ENCODE measurements at regions not wholly inside any gene's neighbourhood (a gene's known extent, or its start where the extent isn't known, plus 50 kb on each side); places are given as distances from the start of the nearest gene placed in this dataset.

DNA sequence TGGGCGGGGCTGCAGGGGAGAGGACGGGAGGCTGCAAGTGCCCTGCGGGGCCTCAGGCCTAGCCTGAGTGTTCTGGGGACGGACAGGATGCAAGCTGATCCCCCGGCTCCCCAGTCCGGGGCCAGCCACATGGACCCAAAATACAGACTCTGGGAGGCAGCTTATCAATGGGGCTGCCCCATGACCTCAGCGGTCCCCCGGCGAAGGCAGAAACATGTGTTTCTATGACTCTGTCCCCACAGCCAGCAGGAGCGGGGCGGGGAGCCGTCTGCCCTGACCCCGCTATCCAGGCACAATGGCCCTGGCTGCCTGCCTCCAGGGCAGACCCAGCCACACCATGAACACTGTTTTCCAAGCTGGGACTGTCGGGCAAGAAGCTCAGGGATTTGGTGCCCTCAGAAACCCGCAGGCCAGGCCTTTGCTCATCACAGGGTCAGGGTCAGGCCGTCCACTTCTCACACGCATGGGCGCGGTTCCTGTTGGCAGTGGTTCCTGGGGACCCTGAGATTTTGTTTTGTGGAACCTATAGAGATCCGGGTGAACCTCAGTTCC lies 75.0 kb downstream of the RFLNA start:
- Histone ChIP-seq H3K9ac (ENCODE audit: low read length) (no peak overlapping the region), H3K4me2 (ENCODE audit: low read depth, low read length, poor library complexity, severe bottlenecking) (no peak overlapping the region), H3K36me3 (ENCODE audit: low read length) (no peaks in the 10 kb centered on the region), H3K79me2 (ENCODE audit: insufficient read depth, low read length) (no peaks in the 10 kb centered on the region), H3F3A (ENCODE audit: insufficient read depth) (no peaks in the 10 kb centered on the region), H3K27ac (ENCODE audit: low read depth, low read length) (no peak overlapping the region), H3K9me3 (ENCODE audit: insufficient read depth, low read length) (no peaks in the 10 kb centered on the region), H2AFZ (ENCODE audit: low read depth, low read length, severe bottlenecking) (no peak overlapping the region), H4K20me1 (ENCODE audit: low read depth, low read length) (no peaks in the 10 kb centered on the region), H3K9me2 (replicated peaks; ENCODE audit: insufficient read depth, low read length) (no peaks in the 10 kb centered on the region), H3K27me3 (ENCODE audit: low read length) (no peaks in the 10 kb centered on the region), H3K4me3 (ENCODE audit: insufficient read depth, low read length, poor library complexity, severe bottlenecking) (no peak overlapping the region)
- TF ChIP-seq, protein P1, sequence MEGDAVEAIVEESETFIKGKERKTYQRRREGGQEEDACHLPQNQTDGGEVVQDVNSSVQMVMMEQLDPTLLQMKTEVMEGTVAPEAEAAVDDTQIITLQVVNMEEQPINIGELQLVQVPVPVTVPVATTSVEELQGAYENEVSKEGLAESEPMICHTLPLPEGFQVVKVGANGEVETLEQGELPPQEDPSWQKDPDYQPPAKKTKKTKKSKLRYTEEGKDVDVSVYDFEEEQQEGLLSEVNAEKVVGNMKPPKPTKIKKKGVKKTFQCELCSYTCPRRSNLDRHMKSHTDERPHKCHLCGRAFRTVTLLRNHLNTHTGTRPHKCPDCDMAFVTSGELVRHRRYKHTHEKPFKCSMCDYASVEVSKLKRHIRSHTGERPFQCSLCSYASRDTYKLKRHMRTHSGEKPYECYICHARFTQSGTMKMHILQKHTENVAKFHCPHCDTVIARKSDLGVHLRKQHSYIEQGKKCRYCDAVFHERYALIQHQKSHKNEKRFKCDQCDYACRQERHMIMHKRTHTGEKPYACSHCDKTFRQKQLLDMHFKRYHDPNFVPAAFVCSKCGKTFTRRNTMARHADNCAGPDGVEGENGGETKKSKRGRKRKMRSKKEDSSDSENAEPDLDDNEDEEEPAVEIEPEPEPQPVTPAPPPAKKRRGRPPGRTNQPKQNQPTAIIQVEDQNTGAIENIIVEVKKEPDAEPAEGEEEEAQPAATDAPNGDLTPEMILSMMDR (IDR thresholded peaks at IDR 0.05; ENCODE audit: insufficient read depth, low read length, poor library complexity, severe bottlenecking), result no peak
- no peak for TF ChIP-seq EZH2phosphoT487 (conservative IDR thresholded peaks at IDR 0.05; ENCODE audit: low read length)

DNA sequence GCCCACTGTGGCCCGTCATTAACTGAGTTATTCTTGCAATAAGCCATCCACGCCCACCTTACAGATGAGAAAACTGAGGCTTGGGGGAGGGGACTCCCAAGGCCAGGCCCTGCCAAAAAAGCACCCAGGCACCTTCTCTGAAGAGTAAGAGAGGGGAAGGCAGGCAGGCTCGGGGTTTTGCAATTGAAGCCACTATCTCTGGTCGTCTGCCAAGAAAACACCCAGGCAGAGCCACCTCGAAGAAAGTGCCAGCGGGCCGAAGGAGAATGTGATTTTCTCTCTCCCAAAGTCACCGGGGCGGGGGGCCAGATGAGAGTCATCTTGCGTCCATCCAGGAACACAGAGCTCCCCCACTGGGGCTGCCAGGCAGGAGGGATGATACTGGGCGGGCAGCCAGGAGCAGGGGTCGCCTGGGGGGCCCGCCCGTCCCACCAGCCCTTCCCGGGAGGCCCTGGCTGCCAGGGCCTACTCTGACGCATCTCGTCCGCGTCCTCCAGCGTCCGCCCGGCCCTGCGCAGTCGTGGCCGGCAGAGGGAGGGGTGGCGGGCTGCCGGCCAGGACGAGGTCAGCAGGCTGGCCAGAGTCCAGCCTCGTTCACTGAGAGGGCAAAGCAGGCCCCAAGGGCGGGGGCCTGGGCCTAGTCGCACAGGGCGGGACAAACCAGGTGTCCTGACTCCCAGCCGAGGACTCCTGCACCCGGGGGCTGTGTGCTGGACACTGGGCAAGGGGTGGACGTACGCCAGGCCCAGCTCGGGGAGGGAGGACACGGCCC lies 74.3 kb downstream of the RFLNA start:
- Histone ChIP-seq H3K4me2 (ENCODE audit: low read depth, low read length, poor library complexity, severe bottlenecking) (no peak overlapping the region), H4K20me1 (ENCODE audit: low read depth, low read length) (no peaks in the 10 kb centered on the region), H3K27me3 (ENCODE audit: low read length) (no peaks in the 10 kb centered on the region), H3K27ac (ENCODE audit: low read depth, low read length) (no peak overlapping the region), H3K9me2 (replicated peaks; ENCODE audit: insufficient read depth, low read length) (no peaks in the 10 kb centered on the region), H3K4me3 (ENCODE audit: insufficient read depth, low read length, poor library complexity, severe bottlenecking) (no peak overlapping the region), H3K79me2 (ENCODE audit: insufficient read depth, low read length) (no peaks in the 10 kb centered on the region), H3F3A (ENCODE audit: insufficient read depth) (no peaks in the 10 kb centered on the region), H3K9me3 (ENCODE audit: insufficient read depth, low read length) (no peaks in the 10 kb centered on the region), H2AFZ (ENCODE audit: low read depth, low read length, severe bottlenecking) (no peak overlapping the region), H3K9ac (ENCODE audit: low read length) (no peak overlapping the region), H3K36me3 (ENCODE audit: low read length) (no peaks in the 10 kb centered on the region)
- TF ChIP-seq, protein P1 (IDR thresholded peaks at IDR 0.05; ENCODE audit: insufficient read depth, low read length, poor library complexity, severe bottlenecking), result no peak
- TF ChIP-seq EZH2phosphoT487 (conservative IDR thresholded peaks at IDR 0.05; ENCODE audit: low read length), result no peak

GRCh38 chr12:124368421-124369032 lies 73.6 kb downstream of the RFLNA start:
- Histone ChIP-seq H3K27ac (ENCODE audit: low read depth, low read length) (no peak overlapping the region), H3K36me3 (ENCODE audit: low read length) (no peaks in the 10 kb centered on the region), H3K9me3 (ENCODE audit: insufficient read depth, low read length) (no peaks in the 10 kb centered on the region), H3K27me3 (ENCODE audit: low read length) (no peaks in the 10 kb centered on the region), H3K9me2 (replicated peaks; ENCODE audit: insufficient read depth, low read length) (no peaks in the 10 kb centered on the region), H3K4me2 (ENCODE audit: low read depth, low read length, poor library complexity, severe bottlenecking) (no peak overlapping the region), H3K4me3 (ENCODE audit: insufficient read depth, low read length, poor library complexity, severe bottlenecking) (no peak overlapping the region), H3F3A (ENCODE audit: insufficient read depth) (no peaks in the 10 kb centered on the region), H3K79me2 (ENCODE audit: insufficient read depth, low read length) (no peaks in the 10 kb centered on the region), H4K20me1 (ENCODE audit: low read depth, low read length) (no peaks in the 10 kb centered on the region), H2AFZ (ENCODE audit: low read depth, low read length, severe bottlenecking) (no peak overlapping the region), H3K9ac (ENCODE audit: low read length) (no peak overlapping the region)
- TF ChIP-seq, protein P1 (IDR thresholded peaks at IDR 0.05; ENCODE audit: insufficient read depth, low read length, poor library complexity, severe bottlenecking), result no peak
- no peak for TF ChIP-seq EZH2phosphoT487 (conservative IDR thresholded peaks at IDR 0.05; ENCODE audit: low read length)

All from SU-DHL-6 (cell line).